ENCODE measurements at regions not wholly inside any gene's neighbourhood (a gene's known extent, or its start where the extent isn't known, plus 50 kb on each side); places are given as distances from the start of the nearest gene placed in this dataset.
A peak's percentile ranks its signal among the peaks of the same experiment; 100 is the strongest.

DNA sequence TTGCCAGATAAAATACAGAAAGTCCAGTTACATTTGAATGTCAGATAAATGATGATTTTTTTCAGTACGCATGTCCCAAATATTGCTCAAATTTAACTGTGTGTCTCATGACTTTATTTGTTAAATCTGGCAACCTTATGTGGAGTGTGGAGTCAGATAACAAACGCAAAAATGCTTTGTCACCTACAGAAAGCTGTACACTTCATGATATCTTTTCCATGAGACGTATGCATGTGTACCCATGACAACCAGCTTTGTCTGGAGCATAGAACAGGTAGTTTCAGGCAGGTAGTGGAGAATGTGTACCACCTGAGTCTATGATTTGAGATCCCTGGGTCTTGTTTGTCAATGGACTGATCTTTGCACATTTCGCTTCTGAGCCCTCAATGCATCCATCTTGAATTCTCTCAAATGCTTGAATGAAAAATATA is 105.5 kb upstream of the CPEB4 start (continued):
- TF ChIP-seq HDAC2 (IDR thresholded peaks at IDR 0.05) (peak; percentile 92), ZNF507 (tag; conservative IDR thresholded peaks at IDR 0.05) (no peak), ARID1B (IDR thresholded peaks at IDR 0.05) (peak; percentile 94), HOXB6 (CRISPR knock-in tag; IDR thresholded peaks at IDR 0.05; ENCODE audit: borderline replicate concordance) (no peak), ETV1 (tag; conservative IDR thresholded peaks at IDR 0.05; ENCODE audit: low read depth) (peak; percentile 45; the same call in 1 of the 2 replicates), TGIF2 (CRISPR knock-in tag; IDR thresholded peaks at IDR 0.05) (no peak), RBM25 (IDR thresholded peaks at IDR 0.05; ENCODE audit: low read depth, low read length, severe bottlenecking) (no peak), ZFP1 (CRISPR knock-in tag; IDR thresholded peaks at IDR 0.05) (no peak), TEAD1 (CRISPR knock-in tag; IDR thresholded peaks at IDR 0.05) (peak in 1 of 2 experiments; percentile 82; a peak in 2 of 4 replicates)
- TF ChIP-seq, protein P1, sequence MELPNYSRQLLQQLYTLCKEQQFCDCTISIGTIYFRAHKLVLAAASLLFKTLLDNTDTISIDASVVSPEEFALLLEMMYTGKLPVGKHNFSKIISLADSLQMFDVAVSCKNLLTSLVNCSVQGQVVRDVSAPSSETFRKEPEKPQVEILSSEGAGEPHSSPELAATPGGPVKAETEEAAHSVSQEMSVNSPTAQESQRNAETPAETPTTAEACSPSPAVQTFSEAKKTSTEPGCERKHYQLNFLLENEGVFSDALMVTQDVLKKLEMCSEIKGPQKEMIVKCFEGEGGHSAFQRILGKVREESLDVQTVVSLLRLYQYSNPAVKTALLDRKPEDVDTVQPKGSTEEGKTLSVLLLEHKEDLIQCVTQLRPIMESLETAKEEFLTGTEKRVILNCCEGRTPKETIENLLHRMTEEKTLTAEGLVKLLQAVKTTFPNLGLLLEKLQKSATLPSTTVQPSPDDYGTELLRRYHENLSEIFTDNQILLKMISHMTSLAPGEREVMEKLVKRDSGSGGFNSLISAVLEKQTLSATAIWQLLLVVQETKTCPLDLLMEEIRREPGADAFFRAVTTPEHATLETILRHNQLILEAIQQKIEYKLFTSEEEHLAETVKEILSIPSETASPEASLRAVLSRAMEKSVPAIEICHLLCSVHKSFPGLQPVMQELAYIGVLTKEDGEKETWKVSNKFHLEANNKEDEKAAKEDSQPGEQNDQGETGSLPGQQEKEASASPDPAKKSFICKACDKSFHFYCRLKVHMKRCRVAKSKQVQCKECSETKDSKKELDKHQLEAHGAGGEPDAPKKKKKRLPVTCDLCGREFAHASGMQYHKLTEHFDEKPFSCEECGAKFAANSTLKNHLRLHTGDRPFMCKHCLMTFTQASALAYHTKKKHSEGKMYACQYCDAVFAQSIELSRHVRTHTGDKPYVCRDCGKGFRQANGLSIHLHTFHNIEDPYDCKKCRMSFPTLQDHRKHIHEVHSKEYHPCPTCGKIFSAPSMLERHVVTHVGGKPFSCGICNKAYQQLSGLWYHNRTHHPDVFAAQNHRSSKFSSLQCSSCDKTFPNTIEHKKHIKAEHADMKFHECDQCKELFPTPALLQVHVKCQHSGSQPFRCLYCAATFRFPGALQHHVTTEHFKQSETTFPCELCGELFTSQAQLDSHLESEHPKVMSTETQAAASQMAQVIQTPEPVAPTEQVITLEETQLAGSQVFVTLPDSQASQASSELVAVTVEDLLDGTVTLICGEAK (IDR thresholded peaks at IDR 0.05) = no peak
- TF ChIP-seq, protein P1 (CRISPR knock-in tag; IDR thresholded peaks at IDR 0.05) = no peak
- TF ChIP-seq, protein P2, sequence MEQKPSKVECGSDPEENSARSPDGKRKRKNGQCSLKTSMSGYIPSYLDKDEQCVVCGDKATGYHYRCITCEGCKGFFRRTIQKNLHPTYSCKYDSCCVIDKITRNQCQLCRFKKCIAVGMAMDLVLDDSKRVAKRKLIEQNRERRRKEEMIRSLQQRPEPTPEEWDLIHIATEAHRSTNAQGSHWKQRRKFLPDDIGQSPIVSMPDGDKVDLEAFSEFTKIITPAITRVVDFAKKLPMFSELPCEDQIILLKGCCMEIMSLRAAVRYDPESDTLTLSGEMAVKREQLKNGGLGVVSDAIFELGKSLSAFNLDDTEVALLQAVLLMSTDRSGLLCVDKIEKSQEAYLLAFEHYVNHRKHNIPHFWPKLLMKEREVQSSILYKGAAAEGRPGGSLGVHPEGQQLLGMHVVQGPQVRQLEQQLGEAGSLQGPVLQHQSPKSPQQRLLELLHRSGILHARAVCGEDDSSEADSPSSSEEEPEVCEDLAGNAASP (IDR thresholded peaks at IDR 0.05) = no peak
- TF ChIP-seq, protein P3, sequence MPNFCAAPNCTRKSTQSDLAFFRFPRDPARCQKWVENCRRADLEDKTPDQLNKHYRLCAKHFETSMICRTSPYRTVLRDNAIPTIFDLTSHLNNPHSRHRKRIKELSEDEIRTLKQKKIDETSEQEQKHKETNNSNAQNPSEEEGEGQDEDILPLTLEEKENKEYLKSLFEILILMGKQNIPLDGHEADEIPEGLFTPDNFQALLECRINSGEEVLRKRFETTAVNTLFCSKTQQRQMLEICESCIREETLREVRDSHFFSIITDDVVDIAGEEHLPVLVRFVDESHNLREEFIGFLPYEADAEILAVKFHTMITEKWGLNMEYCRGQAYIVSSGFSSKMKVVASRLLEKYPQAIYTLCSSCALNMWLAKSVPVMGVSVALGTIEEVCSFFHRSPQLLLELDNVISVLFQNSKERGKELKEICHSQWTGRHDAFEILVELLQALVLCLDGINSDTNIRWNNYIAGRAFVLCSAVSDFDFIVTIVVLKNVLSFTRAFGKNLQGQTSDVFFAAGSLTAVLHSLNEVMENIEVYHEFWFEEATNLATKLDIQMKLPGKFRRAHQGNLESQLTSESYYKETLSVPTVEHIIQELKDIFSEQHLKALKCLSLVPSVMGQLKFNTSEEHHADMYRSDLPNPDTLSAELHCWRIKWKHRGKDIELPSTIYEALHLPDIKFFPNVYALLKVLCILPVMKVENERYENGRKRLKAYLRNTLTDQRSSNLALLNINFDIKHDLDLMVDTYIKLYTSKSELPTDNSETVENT (CRISPR knock-in tag; IDR thresholded peaks at IDR 0.05) = no peak

Data from K562 (cell line).